HepG2 (cell line): ENCODE measurements at regions not wholly inside any gene's neighbourhood (a gene's known extent, or its start where the extent isn't known, plus 50 kb on each side); places are given as distances from the start of the nearest gene placed in this dataset.

Experiments
- ATAC-seq: fragments of 200-7000 bp; cut with Tn5 transposase; 3 replicates; pipeline ENCODE4 v1.9.1; 2020; ENCODE audit warnings: mild to moderate bottlenecking, moderate library complexity
- BruUV-seq: library from RNA; stranded (reverse); fragments of 400-500 nt; replicated peaks from 2 replicates; lab custom pipeline; 2021; lab: Mats Ljungman, UMichigan
- CTCF ChIA-PET: fragments of 300-600 bp; formaldehyde crosslinking; extraction: SDS; loops from one replicate; lab custom pipeline; 2021; ENCODE audit warnings: low total read pairs, inconsistent platforms, low intra/inter-chr PET ratio; lab: Yijun Ruan, JAX
- POLR2A ChIA-PET: fragments of 350-600 bp; sonication (Branson Sonifier 250); formaldehyde crosslinking; loops from one replicate; lab custom pipeline; 2020; ENCODE audit warnings: antibody characterized with exemption, inconsistent platforms; lab: Yijun Ruan, JAX
- DNase-seq: peaks from one replicate; pipeline ENCODE4 v3.0.0-alpha.2; 2015; ENCODE audit warnings: low spot score
- FAIRE-seq: peaks from 3 replicates; lab custom pipeline; 2011; peaks lifted over from hg19 to GRCh38; lab: Jason Lieb, UNC
- H2AFZ ChIP-seq: one replicate; pipeline ENCODE4 v1.6.1; 2011; ENCODE audit warnings: low read length, inconsistent platforms
- H3K27ac ChIP-seq: fragments of 300-600 bp; 3 replicates; pipeline ENCODE4 v1.8.0; 2011; ENCODE audit warnings: mixed run types, mild to moderate bottlenecking, mixed read lengths, low read length, inconsistent platforms; ENCODE audit not compliant: insufficient read depth; ENCODE audit errors: extremely low read length
- H3K27me3 ChIP-seq, 2 experiments: fragments of 200-600 bp in 1 of 2; 2 replicates in 1 of 2; 3 replicates in 1 of 2; pipeline versions ENCODE4 v1.6.0 to v1.8.0; 2011; ENCODE audit warnings: low read length in 2 of 2, mild to moderate bottlenecking in 2 of 2, moderate library complexity in 2 of 2, inconsistent platforms in 1 of 2; ENCODE audit not compliant: insufficient read depth in 2 of 2, control insufficient read depth in 1 of 2
- H3K36me3 ChIP-seq, 2 experiments: fragments of 200-600 bp in 1 of 2; replicated peaks in 1 of 2; 2 replicates in 1 of 2; 3 replicates in 1 of 2; pipeline versions ENCODE4 v1.5.1 to v1.8.0; 2011; ENCODE audit warnings: low read length in 2 of 2, inconsistent platforms in 1 of 2; ENCODE audit not compliant: insufficient read depth in 2 of 2, control insufficient read depth in 1 of 2
- H3K4me1 ChIP-seq: 2 replicates; pipeline ENCODE4 v1.5.1; 2012; ENCODE audit warnings: low read length, inconsistent platforms; ENCODE audit not compliant: insufficient read depth
- H3K4me2 ChIP-seq: 2 replicates; pipeline ENCODE4 v1.6.0; 2011; ENCODE audit warnings: low read depth, low read length, inconsistent platforms
- H3K4me3 ChIP-seq, 3 experiments: fragments of 200-600 bp in 1 of 3; sonication (generic), shearing (Covaris generic) in 1 of 3; replicated peaks in 1 of 3; 2 replicates each; pipeline ENCODE4 v1.5.1; 2011 to 2016; ENCODE audit warnings: low read length in 3 of 3, inconsistent platforms in 2 of 3, low read depth in 2 of 3, mild to moderate bottlenecking in 2 of 3, control low read depth in 1 of 3, mixed read lengths in 1 of 3; ENCODE audit not compliant: insufficient read depth in 1 of 3
- H3K79me2 ChIP-seq: one replicate; pipeline ENCODE4 v1.6.1; 2011; ENCODE audit warnings: low read length, inconsistent platforms; ENCODE audit not compliant: insufficient read depth
- H3K9ac ChIP-seq: 2 replicates; pipeline ENCODE4 v1.6.0; 2011; ENCODE audit warnings: mild to moderate bottlenecking, low read depth, low read length, inconsistent platforms; ENCODE audit not compliant: insufficient read depth
- H3K9me3 ChIP-seq: 2 replicates; pipeline ENCODE4 v1.5.1; 2012; ENCODE audit warnings: mild to moderate bottlenecking, low read length
- H4K20me1 ChIP-seq: 2 replicates; pipeline ENCODE4 v1.6.0; 2011; ENCODE audit warnings: inconsistent platforms, mild to moderate bottlenecking, low read length, moderate library complexity; ENCODE audit not compliant: insufficient read depth
- DZIP1 ChIP-seq: sonication (generic); formaldehyde crosslinking; IDR thresholded peaks from 2 replicates; pipeline ENCODE4 v1.5.0; 2020; ENCODE audit warnings: mild to moderate bottlenecking, missing genetic modification reagents
- HHEX ChIP-seq: IDR thresholded peaks from 2 replicates; pipeline ENCODE4 v1.6.1; 2016; ENCODE audit warnings: control low read depth
- JUNB ChIP-seq: sonication (generic); formaldehyde crosslinking; IDR thresholded peaks from 2 replicates; pipeline ENCODE4 v1.8.0; 2022; ENCODE audit warnings: missing genetic modification reagents, mild to moderate bottlenecking, borderline replicate concordance
- NCOA2 ChIP-seq: sonication (generic); formaldehyde crosslinking; IDR thresholded peaks from 2 replicates; pipeline ENCODE4 v1.8.0; 2022; ENCODE audit warnings: inconsistent platforms
- ZFP36L2 ChIP-seq: sonication (generic); formaldehyde crosslinking; IDR thresholded peaks from 2 replicates; pipeline ENCODE4 v1.4.0; 2020; ENCODE audit warnings: missing genetic modification reagents
- ZNF546 ChIP-seq: sonication (generic); formaldehyde crosslinking; conservative IDR thresholded peaks from 2 replicates; pipeline ENCODE4 v1.8.1; 2023; ENCODE audit warnings: mild to moderate bottlenecking, missing genetic modification reagents
- ZNF563 ChIP-seq: sonication (generic); formaldehyde crosslinking; IDR thresholded peaks from 2 replicates; pipeline ENCODE4 v1.8.0; 2022; ENCODE audit warnings: mild to moderate bottlenecking, moderate library complexity, missing genetic modification reagents
- ZNF572 ChIP-seq: sonication (generic); formaldehyde crosslinking; IDR thresholded peaks from 2 replicates; pipeline ENCODE4 v1.5.1; 2020; ENCODE audit warnings: mild to moderate bottlenecking, missing genetic modification reagents
- ZNF710 ChIP-seq: sonication (generic); formaldehyde crosslinking; IDR thresholded peaks from 2 replicates; pipeline ENCODE4 v1.5.0; 2020; ENCODE audit warnings: mild to moderate bottlenecking, missing genetic modification reagents, borderline replicate concordance
- ZNF747 ChIP-seq: sonication (generic); formaldehyde crosslinking; IDR thresholded peaks from 2 replicates; pipeline ENCODE4 v1.8.1; 2023; ENCODE audit warnings: missing genetic modification reagents, mild to moderate bottlenecking, borderline replicate concordance
- in situ Hi-C: cut with HindIII; loops from 2 replicates; pipeline ENCODE4 v1.10.0; 2017; ENCODE audit warnings: low pct_unique_long_range_greater_than_20kb; ENCODE audit not compliant: extremely low pct_ligation_motif_present
- intact Hi-C: fragments of 100-400 bp; cut with micrococcal nuclease; formaldehyde crosslinking; loops from one replicate; pipeline ENCODE4 v1.10.0; 2022; ENCODE audit not compliant: unreplicated experiment
- TF ChIP-seq, protein P1 (sequence below): sonication (generic); formaldehyde crosslinking; IDR thresholded peaks from 2 replicates; pipeline ENCODE4 v1.5.0; 2020; ENCODE audit warnings: mild to moderate bottlenecking, missing genetic modification reagents

DNA sequence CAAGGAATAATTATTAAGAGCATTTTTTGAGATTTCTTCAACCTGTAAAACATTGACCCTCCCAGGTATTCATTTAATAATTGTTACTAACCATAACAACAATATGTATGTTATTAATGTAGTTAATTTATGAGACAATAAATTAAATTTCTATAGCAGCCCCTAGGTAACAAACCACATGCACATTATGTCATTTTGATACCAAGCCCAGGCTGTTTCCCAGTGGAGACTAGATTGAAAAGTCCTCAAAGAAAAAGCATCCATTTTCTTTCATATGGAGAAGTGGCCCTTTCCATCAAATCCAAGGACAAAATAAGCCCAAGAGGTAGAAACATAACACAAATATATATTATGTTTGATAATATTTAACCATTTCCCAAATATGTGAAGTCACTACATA lies 104.3 kb upstream of the GK2 start:
- Histone ChIP-seq H3K4me1 (no peaks in the 10 kb centered on the region), H2AFZ (no peak overlapping the region), H3K4me2 (no peak overlapping the region), H3K27me3 (no peaks in the 10 kb centered on the region), H3K36me3 (no peaks in the 10 kb centered on the region), H4K20me1 (no peaks in the 10 kb centered on the region), H3K79me2 (no peaks in the 10 kb centered on the region), H3K9me3 (no peaks in the 10 kb centered on the region), H3K4me3 (no peak overlapping the region), H3K9ac (no peak overlapping the region), H3K27ac (no peak overlapping the region)
- CTCF ChIA-PET: no interaction called here
- DNase-seq (no peak), FAIRE-seq (no peak), ATAC-seq (no peak)
- no peak for TF ChIP-seq ZFP36L2
- no peak for TF ChIP-seq HHEX (CRISPR knock-in tag)
- TF ChIP-seq, protein P1, sequence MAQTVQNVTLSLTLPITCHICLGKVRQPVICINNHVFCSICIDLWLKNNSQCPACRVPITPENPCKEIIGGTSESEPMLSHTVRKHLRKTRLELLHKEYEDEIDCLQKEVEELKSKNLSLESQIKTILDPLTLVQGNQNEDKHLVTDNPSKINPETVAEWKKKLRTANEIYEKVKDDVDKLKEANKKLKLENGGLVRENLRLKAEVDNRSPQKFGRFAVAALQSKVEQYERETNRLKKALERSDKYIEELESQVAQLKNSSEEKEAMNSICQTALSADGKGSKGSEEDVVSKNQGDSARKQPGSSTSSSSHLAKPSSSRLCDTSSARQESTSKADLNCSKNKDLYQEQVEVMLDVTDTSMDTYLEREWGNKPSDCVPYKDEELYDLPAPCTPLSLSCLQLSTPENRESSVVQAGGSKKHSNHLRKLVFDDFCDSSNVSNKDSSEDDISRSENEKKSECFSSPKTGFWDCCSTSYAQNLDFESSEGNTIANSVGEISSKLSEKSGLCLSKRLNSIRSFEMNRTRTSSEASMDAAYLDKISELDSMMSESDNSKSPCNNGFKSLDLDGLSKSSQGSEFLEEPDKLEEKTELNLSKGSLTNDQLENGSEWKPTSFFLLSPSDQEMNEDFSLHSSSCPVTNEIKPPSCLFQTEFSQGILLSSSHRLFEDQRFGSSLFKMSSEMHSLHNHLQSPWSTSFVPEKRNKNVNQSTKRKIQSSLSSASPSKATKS (CRISPR knock-in tag): no peak
- in situ Hi-C loops (no loop called here), intact Hi-C loops (no loop called here)
- BruUV-seq: no TSS peak
- POLR2A ChIA-PET: no interaction called here

DNA sequence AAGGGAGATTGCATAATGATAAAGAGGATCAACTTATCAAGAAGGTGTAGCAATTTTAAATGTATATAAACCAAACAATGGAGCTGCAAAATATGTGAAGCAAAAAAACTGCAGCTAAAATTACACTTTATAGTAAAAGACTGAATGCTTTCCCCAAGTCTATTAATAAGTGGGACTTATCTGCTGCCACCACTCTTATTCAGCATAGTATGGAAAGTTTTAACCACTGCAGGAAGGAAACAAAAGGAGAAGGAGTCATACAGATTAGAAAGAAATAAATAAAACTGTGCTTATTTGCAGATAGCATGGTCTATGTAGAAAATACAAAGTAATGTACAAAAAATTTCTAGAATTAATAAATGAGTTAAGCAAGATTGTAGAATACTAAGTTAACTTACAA lies 94.1 kb upstream of the GK2 start:
- no peak overlapping the region for H3K4me3 ChIP-seq
- H4K20me1 ChIP-seq: no peaks in the 10 kb centered on the region
- no peak overlapping the region for H2AFZ ChIP-seq
- CTCF ChIA-PET: no interaction called here
- POLR2A ChIA-PET: no interaction called here
- ATAC-seq (no peak), FAIRE-seq (no peak), DNase-seq (no peak)
- H3K36me3 ChIP-seq: no peaks in the 10 kb centered on the region
- H3K79me2 ChIP-seq: no peaks in the 10 kb centered on the region
- H3K9ac ChIP-seq: no peak overlapping the region
- H3K27me3 ChIP-seq: no peaks in the 10 kb centered on the region
- intact Hi-C loops: no loop called here
- no peaks in the 10 kb centered on the region for H3K9me3 ChIP-seq
- BruUV-seq: no TSS peak
- H3K27ac ChIP-seq: no peak overlapping the region
- H3K4me2 ChIP-seq: no peak overlapping the region
- in situ Hi-C loops: no loop called here
- peaks cover 7% of the 10 kb centered on the region for H3K4me1 ChIP-seq
- TF ChIP-seq ZNF710 (CRISPR knock-in tag) (no peak), DZIP1 (CRISPR knock-in tag) (no peak), ZNF747 (CRISPR knock-in tag) (no peak), ZNF572 (CRISPR knock-in tag) (no peak), NCOA2 (CRISPR knock-in tag) (no peak), JUNB (CRISPR knock-in tag) (no peak), ZNF563 (CRISPR knock-in tag) (no peak), ZNF546 (CRISPR knock-in tag) (no peak)
